Stimulated activated CD4-positive, alpha-beta T cell treated with anti-CD3 and anti-CD28 coated beads, Interleukin-12 subunit alpha, Interleukin-12 subunit beta, amount 100 ng/mL, for 4 hours (primary cell): ENCODE measurements at regions not wholly inside any gene's neighbourhood (a gene's known extent, or its start where the extent isn't known, plus 50 kb on each side); places are given as distances from the start of the nearest gene placed in this dataset.

ENCODE experiments used
- DNase-seq: peaks from one replicate; pipeline ENCODE4 v3.0.0-alpha.2; 2020

GRCh38 chr10:128596906-128597305 is 470.7 kb upstream of the MKI67 start:
- no peak for DNase-seq

GRCh38 chr10:128599030-128599429 is 472.8 kb upstream of the MKI67 start:
- DNase-seq: no peak

DNA sequence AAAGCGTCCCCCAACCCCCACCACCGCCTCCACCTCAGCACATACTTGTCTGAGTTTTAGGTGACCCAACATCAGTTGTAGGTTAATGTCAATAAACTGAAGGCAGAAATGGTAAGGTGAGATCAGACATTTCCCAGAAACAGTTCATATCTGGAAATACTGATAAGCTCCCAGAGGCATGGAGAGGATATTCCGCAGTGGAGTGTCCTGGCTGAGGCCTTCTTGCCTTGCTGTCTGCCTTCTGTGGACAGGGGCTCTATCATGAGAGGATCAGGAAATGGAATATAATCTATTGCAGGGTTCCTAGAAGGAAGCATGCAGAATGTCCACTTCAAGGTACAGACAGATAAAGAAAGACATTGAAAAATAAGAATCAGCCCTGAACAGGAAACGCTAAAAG is 473.3 kb upstream of the MKI67 start:
- no peak for DNase-seq

- no peak for DNase-seq
Observed at GRCh38 chr10:128602183-128602582, 476.0 kb upstream of the MKI67 start.

GRCh38 chr10:128604025-128604424 is 477.8 kb upstream of the MKI67 start:
- DNase-seq: no peak

- no peak for DNase-seq
Observed at GRCh38 chr10:128605180-128605579, 479.0 kb upstream of the MKI67 start.

GRCh38 chr10:128606055-128606454 is 479.8 kb upstream of the MKI67 start:
- no peak for DNase-seq

DNA sequence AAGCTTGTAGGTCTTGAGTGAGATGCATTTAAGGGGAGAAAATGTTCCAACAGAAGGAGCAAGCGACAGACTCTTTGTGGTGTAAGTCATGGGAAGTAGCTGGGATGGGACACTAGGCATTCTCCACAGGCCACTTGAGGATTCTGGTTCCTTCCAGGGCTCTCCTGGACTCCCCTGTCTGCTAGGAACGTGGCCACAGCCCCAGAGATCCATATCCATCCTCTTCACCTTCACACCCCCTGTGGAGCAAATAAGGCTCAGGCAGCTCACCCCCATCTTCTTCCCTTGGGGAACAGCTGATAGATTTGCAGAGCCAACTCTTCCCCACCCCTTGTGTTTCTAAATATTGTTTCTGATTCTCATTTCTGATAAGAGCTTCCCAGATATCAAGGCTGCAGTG is 482.6 kb upstream of the MKI67 start:
- no peak for DNase-seq

GRCh38 chr10:128609460-128609859 is 483.2 kb upstream of the MKI67 start:
- DNase-seq: no peak

- no peak for DNase-seq
Observed at GRCh38 chr10:128610113-128610512, 483.9 kb upstream of the MKI67 start.

DNA sequence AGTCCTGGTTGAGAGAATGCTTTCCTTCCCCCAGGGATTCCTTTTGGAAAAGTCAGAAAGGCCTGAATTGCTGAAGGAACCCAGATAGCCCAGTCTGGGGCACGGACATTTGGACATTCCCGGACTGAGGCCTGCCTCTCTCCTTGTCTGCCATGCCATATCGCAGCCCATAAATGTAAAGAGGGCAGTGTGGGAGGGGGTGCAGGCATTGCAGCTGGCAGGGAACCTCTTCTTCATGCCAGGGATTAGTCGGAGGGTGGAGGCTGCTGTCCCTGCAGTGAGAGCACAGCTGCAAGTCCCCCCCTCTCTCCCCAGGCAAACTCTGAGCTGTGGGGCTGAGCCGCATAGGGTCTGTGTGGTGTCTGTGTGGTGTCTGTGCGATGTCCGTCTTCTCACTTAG is 486.0 kb upstream of the MKI67 start:
- no peak for DNase-seq

- no peak for DNase-seq
Observed at GRCh38 chr10:128612631-128613030, 486.4 kb upstream of the MKI67 start.

GRCh38 chr10:128614016-128614605 is 487.9 kb upstream of the MKI67 start:
- DNase-seq: no peak

- DNase-seq: no peak
Observed at GRCh38 chr10:128614802-128615553, 488.8 kb upstream of the MKI67 start.

DNA sequence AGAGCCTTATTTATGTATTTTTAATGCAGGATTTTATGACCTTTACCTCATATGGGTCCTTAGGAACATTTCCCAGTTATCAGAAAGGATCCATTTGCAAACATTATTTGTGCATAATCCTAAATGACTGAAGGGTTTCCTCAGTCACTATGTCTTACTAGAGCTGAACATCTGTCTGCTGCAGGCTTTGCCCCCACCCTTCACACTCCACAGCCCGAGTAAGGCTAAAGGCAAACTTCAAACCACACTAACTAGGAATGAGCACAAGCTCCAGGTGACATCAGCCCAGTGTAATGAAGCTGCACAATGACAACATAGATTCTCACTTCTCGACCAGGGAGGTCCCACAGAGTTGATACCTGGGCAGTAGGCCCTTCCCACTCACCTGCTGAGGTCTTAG is 491.3 kb upstream of the MKI67 start:
- no peak for DNase-seq

DNA sequence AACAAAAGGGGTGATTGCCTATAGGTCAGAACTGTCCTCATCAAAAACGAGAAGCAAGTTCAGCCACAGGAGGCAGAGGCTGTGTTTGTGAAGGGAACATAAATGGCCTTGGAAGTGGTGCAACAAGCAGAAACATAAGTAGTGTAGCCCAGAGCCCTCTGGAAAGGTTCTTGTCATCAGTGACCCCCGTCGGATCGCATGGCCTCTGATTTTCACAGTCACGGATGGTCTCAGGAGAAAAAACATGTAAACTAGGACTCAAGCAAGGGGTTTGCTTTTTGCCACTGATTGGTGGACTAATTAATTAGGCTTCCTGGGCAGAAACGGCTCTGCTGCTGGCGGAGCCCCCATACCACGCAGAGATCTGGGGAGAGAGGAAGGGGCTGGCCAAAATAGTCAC is 496.5 kb upstream of the MKI67 start:
- DNase-seq: no peak

GRCh38 chr10:128623776-128624175 is 497.6 kb upstream of the MKI67 start:
- no peak for DNase-seq

GRCh38 chr10:128624656-128625530 is 498.7 kb upstream of the MKI67 start:
- no peak for DNase-seq

- no peak for DNase-seq
Observed at GRCh38 chr10:128625926-128626325, 499.7 kb upstream of the MKI67 start.

- DNase-seq: no peak
Observed at GRCh38 chr10:128626397-128627000, 500.3 kb upstream of the MKI67 start.

DNA sequence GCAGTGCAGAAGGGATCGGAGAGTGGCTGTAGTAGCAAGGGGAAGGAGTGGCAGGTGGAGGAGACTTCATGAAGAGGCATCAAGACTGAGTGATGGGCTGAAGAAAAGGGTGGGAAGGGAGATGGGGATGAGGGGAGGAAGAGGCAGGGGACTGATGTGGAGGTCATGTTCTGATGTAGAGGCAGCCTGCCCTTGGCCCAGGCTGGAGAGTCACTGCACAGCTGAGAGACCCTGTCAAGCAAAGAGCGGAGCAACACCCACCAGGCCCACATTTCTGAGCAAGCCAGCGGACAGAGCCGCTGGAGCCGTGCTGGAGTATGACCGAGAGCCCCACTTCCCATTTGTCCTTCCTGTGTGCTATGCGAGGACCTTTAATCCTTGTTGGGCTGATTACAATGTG is 501.6 kb upstream of the MKI67 start:
- DNase-seq: no peak

GRCh38 chr10:128628252-128628651 is 502.0 kb upstream of the MKI67 start:
- DNase-seq: no peak
